ENCODE measurements at regions not wholly inside any gene's neighbourhood (a gene's known extent, or its start where the extent isn't known, plus 50 kb on each side); places are given as distances from the start of the nearest gene placed in this dataset.

DNA sequence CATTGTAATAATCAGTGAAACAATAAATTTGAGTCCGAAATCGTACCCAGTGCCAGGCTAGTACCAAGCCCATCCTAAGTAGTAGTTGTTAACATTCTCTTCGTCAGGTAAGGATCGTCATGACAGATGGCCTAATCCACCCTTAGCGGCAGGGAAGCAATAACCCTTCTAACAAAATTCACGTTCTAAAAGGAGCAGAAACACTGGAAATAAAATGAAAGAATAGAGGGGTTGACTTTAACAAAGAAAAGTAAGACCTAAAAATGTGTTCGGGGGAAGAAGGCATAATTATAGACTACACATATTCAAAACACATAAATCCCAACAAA lies 142.7 kb downstream of the CPEB2 start:
- H3K4me1 ChIP-seq (ENCODE audit: control insufficient read depth, low read length) = no peaks in the 10 kb centered on the region
- H3K9me3 ChIP-seq (ENCODE audit: control insufficient read depth, insufficient read depth, low read length) = no peaks in the 10 kb centered on the region
- H3K27me3 ChIP-seq (ENCODE audit: control insufficient read depth, low read length) = no peaks in the 10 kb centered on the region
- H3K4me3 ChIP-seq (ENCODE audit: low read length) = no peak overlapping the region
- TF ChIP-seq, protein P1, sequence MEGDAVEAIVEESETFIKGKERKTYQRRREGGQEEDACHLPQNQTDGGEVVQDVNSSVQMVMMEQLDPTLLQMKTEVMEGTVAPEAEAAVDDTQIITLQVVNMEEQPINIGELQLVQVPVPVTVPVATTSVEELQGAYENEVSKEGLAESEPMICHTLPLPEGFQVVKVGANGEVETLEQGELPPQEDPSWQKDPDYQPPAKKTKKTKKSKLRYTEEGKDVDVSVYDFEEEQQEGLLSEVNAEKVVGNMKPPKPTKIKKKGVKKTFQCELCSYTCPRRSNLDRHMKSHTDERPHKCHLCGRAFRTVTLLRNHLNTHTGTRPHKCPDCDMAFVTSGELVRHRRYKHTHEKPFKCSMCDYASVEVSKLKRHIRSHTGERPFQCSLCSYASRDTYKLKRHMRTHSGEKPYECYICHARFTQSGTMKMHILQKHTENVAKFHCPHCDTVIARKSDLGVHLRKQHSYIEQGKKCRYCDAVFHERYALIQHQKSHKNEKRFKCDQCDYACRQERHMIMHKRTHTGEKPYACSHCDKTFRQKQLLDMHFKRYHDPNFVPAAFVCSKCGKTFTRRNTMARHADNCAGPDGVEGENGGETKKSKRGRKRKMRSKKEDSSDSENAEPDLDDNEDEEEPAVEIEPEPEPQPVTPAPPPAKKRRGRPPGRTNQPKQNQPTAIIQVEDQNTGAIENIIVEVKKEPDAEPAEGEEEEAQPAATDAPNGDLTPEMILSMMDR (IDR thresholded peaks at IDR 0.05; ENCODE audit: low read depth, low read length, poor library complexity, severe bottlenecking) = no peak
- no peak for TF ChIP-seq EZH2phosphoT487 (IDR thresholded peaks at IDR 0.05; ENCODE audit: borderline replicate concordance, low read length)
- H4K20me1 ChIP-seq (ENCODE audit: control insufficient read depth, insufficient read depth, low read depth, low read length) = no peaks in the 10 kb centered on the region
- no peaks in the 10 kb centered on the region for H3K36me3 ChIP-seq (ENCODE audit: control insufficient read depth, low read length)
- no peaks in the 10 kb centered on the region for H3K79me2 ChIP-seq (ENCODE audit: control insufficient read depth, low read length)
- no peaks in the 10 kb centered on the region for H3K9me2 ChIP-seq (replicated peaks; ENCODE audit: control insufficient read depth, low read length)
- no peak overlapping the region for H3K4me2 ChIP-seq (ENCODE audit: low read length)
- no peak overlapping the region for H3K27ac ChIP-seq (ENCODE audit: low read depth, low read length)
- H3F3A ChIP-seq (ENCODE audit: control insufficient read depth, insufficient read depth) = no peaks in the 10 kb centered on the region

DNA sequence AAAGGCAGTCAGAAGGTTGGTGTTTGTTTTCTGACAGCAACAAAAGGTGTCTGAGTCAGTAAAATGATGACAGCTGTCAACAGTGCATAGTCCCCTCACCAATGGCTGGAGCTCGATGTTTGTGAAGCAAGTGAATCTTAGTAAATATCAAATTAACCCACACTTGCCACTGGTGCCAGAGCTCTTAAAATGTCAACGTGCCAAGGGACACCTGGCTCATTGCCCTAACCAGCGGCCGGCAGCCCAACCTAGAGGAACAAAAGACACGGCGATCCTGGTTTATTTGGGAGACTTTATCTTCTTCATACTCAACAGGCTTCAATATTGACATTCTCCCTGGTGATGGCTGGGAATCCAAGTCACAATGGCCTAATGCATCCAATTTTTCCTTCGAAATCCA lies 143.4 kb downstream of the CPEB2 start:
- TF ChIP-seq, protein P1 (IDR thresholded peaks at IDR 0.05; ENCODE audit: low read depth, low read length, poor library complexity, severe bottlenecking) = no peak
- no peak for TF ChIP-seq EZH2phosphoT487 (IDR thresholded peaks at IDR 0.05; ENCODE audit: borderline replicate concordance, low read length)
- Histone ChIP-seq H3K4me2 (ENCODE audit: low read length) (no peak overlapping the region), H3K36me3 (ENCODE audit: control insufficient read depth, low read length) (no peaks in the 10 kb centered on the region), H3K27ac (ENCODE audit: low read depth, low read length) (no peak overlapping the region), H3K4me1 (ENCODE audit: control insufficient read depth, low read length) (no peaks in the 10 kb centered on the region), H3K9me2 (replicated peaks; ENCODE audit: control insufficient read depth, low read length) (no peaks in the 10 kb centered on the region), H3K9me3 (ENCODE audit: control insufficient read depth, insufficient read depth, low read length) (no peaks in the 10 kb centered on the region), H3F3A (ENCODE audit: control insufficient read depth, insufficient read depth) (no peaks in the 10 kb centered on the region), H3K4me3 (ENCODE audit: low read length) (no peak overlapping the region), H3K79me2 (ENCODE audit: control insufficient read depth, low read length) (no peaks in the 10 kb centered on the region), H3K27me3 (ENCODE audit: control insufficient read depth, low read length) (no peaks in the 10 kb centered on the region), H4K20me1 (ENCODE audit: control insufficient read depth, insufficient read depth, low read depth, low read length) (no peaks in the 10 kb centered on the region)

DNA sequence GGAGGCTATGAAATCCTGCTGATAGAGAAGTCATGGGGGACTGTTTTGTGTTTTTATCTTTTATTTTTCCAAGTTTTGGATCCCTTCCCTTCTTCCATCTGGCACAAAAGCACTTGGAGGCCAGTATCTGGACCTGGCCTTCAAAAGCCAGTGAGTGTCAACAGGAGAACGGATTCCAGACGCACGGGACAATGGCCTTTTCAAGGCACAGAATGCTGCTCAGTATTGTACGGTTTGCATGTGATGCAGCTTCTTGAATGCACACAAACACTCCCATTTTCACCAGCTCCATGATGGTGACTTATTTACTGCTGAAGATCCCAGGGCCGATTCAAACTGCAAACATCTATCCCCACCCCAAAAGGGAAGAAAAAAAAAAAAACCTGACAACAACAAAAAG lies 145.4 kb downstream of the CPEB2 start:
- TF ChIP-seq EZH2phosphoT487 (IDR thresholded peaks at IDR 0.05; ENCODE audit: borderline replicate concordance, low read length) = no peak
- TF ChIP-seq, protein P1 (IDR thresholded peaks at IDR 0.05; ENCODE audit: low read depth, low read length, poor library complexity, severe bottlenecking) = no peak
- Histone ChIP-seq H3K4me2 (ENCODE audit: low read length) (no peak overlapping the region), H3F3A (ENCODE audit: control insufficient read depth, insufficient read depth) (no peaks in the 10 kb centered on the region), H4K20me1 (ENCODE audit: control insufficient read depth, insufficient read depth, low read depth, low read length) (no peaks in the 10 kb centered on the region), H3K79me2 (ENCODE audit: control insufficient read depth, low read length) (no peaks in the 10 kb centered on the region), H3K9me2 (replicated peaks; ENCODE audit: control insufficient read depth, low read length) (no peaks in the 10 kb centered on the region), H3K27ac (ENCODE audit: low read depth, low read length) (no peak overlapping the region), H3K9me3 (ENCODE audit: control insufficient read depth, insufficient read depth, low read length) (no peaks in the 10 kb centered on the region), H3K4me3 (ENCODE audit: low read length) (no peak overlapping the region), H3K27me3 (ENCODE audit: control insufficient read depth, low read length) (no peaks in the 10 kb centered on the region), H3K36me3 (ENCODE audit: control insufficient read depth, low read length) (no peaks in the 10 kb centered on the region), H3K4me1 (ENCODE audit: control insufficient read depth, low read length) (no peaks in the 10 kb centered on the region)

DNA sequence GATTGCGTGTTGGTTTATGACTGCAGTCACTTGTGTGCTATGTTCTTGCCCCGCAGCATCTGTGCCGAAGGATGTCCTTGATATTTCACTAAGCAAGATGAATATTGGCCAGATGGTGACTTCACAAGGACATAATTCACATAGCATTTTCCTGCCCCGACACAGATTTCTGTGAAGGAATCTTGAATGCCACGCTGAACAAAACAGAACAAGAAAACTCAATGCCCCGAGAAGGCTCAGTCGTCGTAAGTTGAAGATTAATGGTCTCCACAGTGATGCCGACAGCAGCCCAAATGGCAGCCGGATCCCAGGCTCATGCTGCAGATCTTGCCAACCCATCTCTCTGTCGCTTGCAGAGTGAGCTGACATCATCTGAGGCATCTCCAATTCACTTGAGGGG lies 145.9 kb downstream of the CPEB2 start:
- H3K4me2 ChIP-seq (ENCODE audit: low read length) = no peak overlapping the region
- no peaks in the 10 kb centered on the region for H3K9me2 ChIP-seq (replicated peaks; ENCODE audit: control insufficient read depth, low read length)
- H3K4me1 ChIP-seq (ENCODE audit: control insufficient read depth, low read length) = no peaks in the 10 kb centered on the region
- H3F3A ChIP-seq (ENCODE audit: control insufficient read depth, insufficient read depth) = no peaks in the 10 kb centered on the region
- no peak for TF ChIP-seq EZH2phosphoT487 (IDR thresholded peaks at IDR 0.05; ENCODE audit: borderline replicate concordance, low read length)
- TF ChIP-seq, protein P1 (IDR thresholded peaks at IDR 0.05; ENCODE audit: low read depth, low read length, poor library complexity, severe bottlenecking) = no peak
- no peaks in the 10 kb centered on the region for H3K27me3 ChIP-seq (ENCODE audit: control insufficient read depth, low read length)
- no peaks in the 10 kb centered on the region for H3K9me3 ChIP-seq (ENCODE audit: control insufficient read depth, insufficient read depth, low read length)
- H3K79me2 ChIP-seq (ENCODE audit: control insufficient read depth, low read length) = no peaks in the 10 kb centered on the region
- no peak overlapping the region for H3K27ac ChIP-seq (ENCODE audit: low read depth, low read length)
- H4K20me1 ChIP-seq (ENCODE audit: control insufficient read depth, insufficient read depth, low read depth, low read length) = no peaks in the 10 kb centered on the region
- no peak overlapping the region for H3K4me3 ChIP-seq (ENCODE audit: low read length)
- no peaks in the 10 kb centered on the region for H3K36me3 ChIP-seq (ENCODE audit: control insufficient read depth, low read length)

Measured in DOHH2 (cell line).